Right lobe of liver (tissue), 4 donors: ENCODE measurements at regions not wholly inside any gene's neighbourhood (a gene's known extent, or its start where the extent isn't known, plus 50 kb on each side); places are given as distances from the start of the nearest gene placed in this dataset.

ENCODE experiments used
- POLR2A ChIP-seq: fragments of 450-650 bp; IDR thresholded peaks from one replicate; pipeline ENCODE4 v1.6.1; 2017; ENCODE audit warnings: antibody characterized with exemption, mild to moderate bottlenecking
- TF ChIP-seq, protein P1 (sequence below), 4 donors: fragments of 200-600 bp in 3 of 4; fragments of 450-650 bp in 1 of 4; IDR thresholded peaks; one replicate each; pipeline versions ENCODE4 v1.5.1 to v1.8.0; 2016 to 2022; ENCODE audit warnings: antibody characterized with exemption in 4 of 4, mild to moderate bottlenecking in 2 of 4
- donor health status: DM: no; HTN: no; CAD: no.
- donor health status: DM: no; HTN: no; CAD: no.
- donor health status: DM: no; HTN: yes; CAD: no.

DNA sequence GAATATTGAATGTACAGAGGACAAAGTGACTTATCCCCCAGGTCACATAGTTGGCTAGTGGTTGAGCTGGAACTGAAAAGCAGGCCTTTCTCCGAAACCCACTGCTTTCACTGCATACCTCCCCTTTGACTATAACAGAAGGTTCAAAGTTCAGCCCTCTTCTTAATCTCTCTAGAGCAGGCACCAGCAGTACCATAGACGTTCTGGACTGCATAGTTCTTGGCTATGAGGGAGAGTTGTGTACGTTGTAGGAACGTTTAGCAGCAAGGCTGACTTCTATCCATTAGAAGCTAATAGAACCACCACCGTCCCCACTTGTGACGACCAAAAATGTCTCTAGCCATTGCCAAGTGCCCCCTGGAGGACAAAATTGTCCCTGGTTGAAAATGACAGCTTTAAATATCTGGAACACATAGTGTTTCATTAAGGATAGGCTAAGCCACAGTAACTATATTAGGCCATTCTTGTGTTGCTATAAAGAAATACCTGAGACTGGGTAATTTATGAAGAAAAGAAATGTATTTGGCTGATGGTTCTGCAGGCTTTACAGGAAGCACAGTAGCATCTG is 123.8 kb upstream of the MTHFD1L start:
- TF ChIP-seq, protein P1, sequence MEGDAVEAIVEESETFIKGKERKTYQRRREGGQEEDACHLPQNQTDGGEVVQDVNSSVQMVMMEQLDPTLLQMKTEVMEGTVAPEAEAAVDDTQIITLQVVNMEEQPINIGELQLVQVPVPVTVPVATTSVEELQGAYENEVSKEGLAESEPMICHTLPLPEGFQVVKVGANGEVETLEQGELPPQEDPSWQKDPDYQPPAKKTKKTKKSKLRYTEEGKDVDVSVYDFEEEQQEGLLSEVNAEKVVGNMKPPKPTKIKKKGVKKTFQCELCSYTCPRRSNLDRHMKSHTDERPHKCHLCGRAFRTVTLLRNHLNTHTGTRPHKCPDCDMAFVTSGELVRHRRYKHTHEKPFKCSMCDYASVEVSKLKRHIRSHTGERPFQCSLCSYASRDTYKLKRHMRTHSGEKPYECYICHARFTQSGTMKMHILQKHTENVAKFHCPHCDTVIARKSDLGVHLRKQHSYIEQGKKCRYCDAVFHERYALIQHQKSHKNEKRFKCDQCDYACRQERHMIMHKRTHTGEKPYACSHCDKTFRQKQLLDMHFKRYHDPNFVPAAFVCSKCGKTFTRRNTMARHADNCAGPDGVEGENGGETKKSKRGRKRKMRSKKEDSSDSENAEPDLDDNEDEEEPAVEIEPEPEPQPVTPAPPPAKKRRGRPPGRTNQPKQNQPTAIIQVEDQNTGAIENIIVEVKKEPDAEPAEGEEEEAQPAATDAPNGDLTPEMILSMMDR (IDR thresholded peaks at IDR 0.05): peak; percentile 40 to 55 (median 46)
- no peak for TF ChIP-seq POLR2A
